ENCODE measurements at regions not wholly inside any gene's neighbourhood (a gene's known extent, or its start where the extent isn't known, plus 50 kb on each side); places are given as distances from the start of the nearest gene placed in this dataset.

DNA sequence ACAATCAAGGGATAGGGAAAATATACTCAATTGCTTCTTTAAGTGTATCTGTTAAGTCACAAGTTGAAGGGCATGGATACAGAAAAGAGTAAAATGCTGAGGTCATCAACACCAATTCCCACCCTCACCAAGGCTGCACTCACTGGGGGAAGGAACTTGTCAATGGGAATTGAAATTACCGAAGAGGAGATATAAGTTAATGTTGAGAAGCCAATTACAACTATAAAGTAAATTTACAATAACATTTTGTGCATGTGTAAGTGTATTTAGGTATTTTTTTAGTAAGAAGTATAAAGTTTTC, 255.1 kb upstream of the KCNIP4 start:
- Histone ChIP-seq H3K4me1 (ENCODE audit: control insufficient read depth, insufficient read depth, low read length) (no peaks in the 10 kb centered on the region), H3K4me3 (ENCODE audit: low read length) (no peak overlapping the region), H3K36me3 (ENCODE audit: control insufficient read depth, insufficient read depth, low read length) (no peaks in the 10 kb centered on the region), H3K9ac (ENCODE audit: extremely low read depth, low read length, poor library complexity, severe bottlenecking) (no peak overlapping the region), H3K27ac (ENCODE audit: low read depth, low read length) (no peak overlapping the region), H3K27me3 (ENCODE audit: control insufficient read depth, insufficient read depth, low read length, poor library complexity, severe bottlenecking) (no peaks in the 10 kb centered on the region), H3K9me3 (ENCODE audit: control insufficient read depth, low read length) (no peaks in the 10 kb centered on the region)
- no peak overlapping the region for H3K27ac Mint-ChIP-seq
- no peaks in the 10 kb centered on the region for H3K36me3 Mint-ChIP-seq (ENCODE audit: low read depth)
- no peak overlapping the region for H3K4me3 Mint-ChIP-seq
- H3K4me1 Mint-ChIP-seq: no peaks in the 10 kb centered on the region
- no peak for DNase-seq
- no peaks in the 10 kb centered on the region for H3K27me3 Mint-ChIP-seq (ENCODE audit: insufficient read depth)
- TF ChIP-seq, protein P1, sequence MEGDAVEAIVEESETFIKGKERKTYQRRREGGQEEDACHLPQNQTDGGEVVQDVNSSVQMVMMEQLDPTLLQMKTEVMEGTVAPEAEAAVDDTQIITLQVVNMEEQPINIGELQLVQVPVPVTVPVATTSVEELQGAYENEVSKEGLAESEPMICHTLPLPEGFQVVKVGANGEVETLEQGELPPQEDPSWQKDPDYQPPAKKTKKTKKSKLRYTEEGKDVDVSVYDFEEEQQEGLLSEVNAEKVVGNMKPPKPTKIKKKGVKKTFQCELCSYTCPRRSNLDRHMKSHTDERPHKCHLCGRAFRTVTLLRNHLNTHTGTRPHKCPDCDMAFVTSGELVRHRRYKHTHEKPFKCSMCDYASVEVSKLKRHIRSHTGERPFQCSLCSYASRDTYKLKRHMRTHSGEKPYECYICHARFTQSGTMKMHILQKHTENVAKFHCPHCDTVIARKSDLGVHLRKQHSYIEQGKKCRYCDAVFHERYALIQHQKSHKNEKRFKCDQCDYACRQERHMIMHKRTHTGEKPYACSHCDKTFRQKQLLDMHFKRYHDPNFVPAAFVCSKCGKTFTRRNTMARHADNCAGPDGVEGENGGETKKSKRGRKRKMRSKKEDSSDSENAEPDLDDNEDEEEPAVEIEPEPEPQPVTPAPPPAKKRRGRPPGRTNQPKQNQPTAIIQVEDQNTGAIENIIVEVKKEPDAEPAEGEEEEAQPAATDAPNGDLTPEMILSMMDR (conservative IDR thresholded peaks at IDR 0.05): no peak
- no peaks in the 10 kb centered on the region for H3K9me3 Mint-ChIP-seq
- WGBS, 2 experiments (ENCODE audit: insufficient coverage in 1 of 2, insufficient read length in 1 of 2): no CpG with 5 or more reads among the region's 1 CpG

DNA sequence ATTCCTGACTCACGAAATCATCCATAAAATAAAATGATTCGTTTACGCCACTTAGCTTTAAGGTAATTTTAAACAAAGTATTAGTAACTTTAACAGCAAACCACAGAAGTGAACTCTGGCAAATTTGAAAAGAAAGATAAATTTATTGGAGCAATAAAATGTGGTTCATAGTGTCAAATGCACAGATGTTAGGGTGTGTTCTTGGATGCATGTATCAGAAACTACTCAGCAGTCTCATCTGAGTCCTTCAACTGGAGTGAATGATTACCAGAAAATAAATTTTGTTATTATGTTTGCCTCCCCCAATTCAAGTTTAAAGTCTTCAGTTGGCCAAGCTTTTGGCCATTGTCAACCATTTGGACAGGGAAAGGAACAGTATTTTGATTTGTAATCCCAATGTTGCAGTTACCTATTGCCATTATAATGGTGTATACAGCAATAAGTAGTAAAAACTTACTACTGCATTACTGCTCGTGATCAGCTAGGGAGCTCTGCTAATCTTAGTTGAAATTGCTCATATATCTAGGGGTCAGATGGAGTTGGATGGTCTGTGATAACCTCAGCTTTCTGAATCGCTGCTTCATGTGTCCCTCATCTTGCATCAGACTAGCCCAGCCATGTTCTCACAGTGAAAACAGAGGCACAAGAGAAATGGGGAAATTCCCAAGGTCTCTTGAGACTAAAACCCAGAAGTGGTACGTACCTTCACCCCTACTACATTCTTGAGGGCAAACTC, 254.6 kb upstream of the KCNIP4 start:
- H3K27me3 ChIP-seq (ENCODE audit: control insufficient read depth, insufficient read depth, low read length, poor library complexity, severe bottlenecking): no peaks in the 10 kb centered on the region
- Mint-ChIP-seq H3K9me3 (no peaks in the 10 kb centered on the region), H3K27me3 (ENCODE audit: insufficient read depth) (no peaks in the 10 kb centered on the region), H3K27ac (no peak overlapping the region), H3K4me1 (no peaks in the 10 kb centered on the region), H3K4me3 (no peak overlapping the region), H3K36me3 (ENCODE audit: low read depth) (no peaks in the 10 kb centered on the region)
- no peaks in the 10 kb centered on the region for H3K4me1 ChIP-seq (ENCODE audit: control insufficient read depth, insufficient read depth, low read length)
- no peak for DNase-seq
- H3K4me3 ChIP-seq (ENCODE audit: low read length): no peak overlapping the region
- WGBS, 2 experiments (ENCODE audit: insufficient coverage in 1 of 2, insufficient read length in 1 of 2): 92 to 100% methylated on average over 1 to 6 of the region's 6 CpGs
- no peaks in the 10 kb centered on the region for H3K36me3 ChIP-seq (ENCODE audit: control insufficient read depth, insufficient read depth, low read length)
- no peaks in the 10 kb centered on the region for H3K9me3 ChIP-seq (ENCODE audit: control insufficient read depth, low read length)
- TF ChIP-seq, protein P1 (conservative IDR thresholded peaks at IDR 0.05): no peak
- H3K27ac ChIP-seq (ENCODE audit: low read depth, low read length): no peak overlapping the region
- no peak overlapping the region for H3K9ac ChIP-seq (ENCODE audit: extremely low read depth, low read length, poor library complexity, severe bottlenecking)

DNA sequence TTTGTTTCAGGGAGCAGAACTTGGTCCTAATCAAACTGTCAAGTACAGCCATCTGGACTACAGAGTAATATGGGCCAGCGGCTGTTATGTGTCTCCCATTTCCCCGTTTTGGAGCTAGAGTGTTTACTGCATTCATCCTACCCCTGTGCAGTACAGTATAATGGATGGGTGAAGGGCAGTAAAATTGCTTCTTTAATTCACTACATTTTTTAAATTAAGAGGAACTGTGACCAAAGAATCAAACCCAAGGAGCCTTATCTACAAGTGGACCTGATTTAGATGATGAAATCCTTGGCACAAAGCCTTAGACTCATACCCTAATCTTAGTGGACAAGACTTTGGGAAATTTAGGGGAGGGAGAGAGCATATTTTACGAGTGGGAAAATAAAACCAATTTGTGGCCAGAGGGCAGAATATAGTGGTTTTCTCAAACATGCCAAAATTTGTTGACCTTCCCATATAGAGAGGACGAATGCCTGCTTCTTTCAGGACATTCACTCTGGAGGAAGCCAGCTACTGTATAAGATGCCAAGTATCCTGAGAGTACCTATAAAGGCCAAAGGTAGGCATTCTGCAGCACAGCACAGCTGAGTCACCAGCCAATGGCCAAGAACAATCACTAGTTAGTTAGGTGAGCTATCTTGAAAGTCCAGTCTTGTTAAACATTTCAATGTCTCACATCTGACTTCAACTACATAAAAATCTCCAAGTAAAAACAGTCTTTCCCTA, 253.8 kb upstream of the KCNIP4 start:
- no peak overlapping the region for H3K27ac ChIP-seq (ENCODE audit: low read depth, low read length)
- TF ChIP-seq, protein P1 (conservative IDR thresholded peaks at IDR 0.05): no peak
- WGBS, 2 experiments (ENCODE audit: insufficient coverage in 1 of 2, insufficient read length in 1 of 2): 88 to 94% methylated on average over 2 to 4 of the region's 4 CpGs
- H3K9me3 ChIP-seq (ENCODE audit: control insufficient read depth, low read length): no peaks in the 10 kb centered on the region
- H3K36me3 ChIP-seq (ENCODE audit: control insufficient read depth, insufficient read depth, low read length): no peaks in the 10 kb centered on the region
- no peaks in the 10 kb centered on the region for H3K27me3 ChIP-seq (ENCODE audit: control insufficient read depth, insufficient read depth, low read length, poor library complexity, severe bottlenecking)
- H3K9ac ChIP-seq (ENCODE audit: extremely low read depth, low read length, poor library complexity, severe bottlenecking): no peak overlapping the region
- no peak overlapping the region for H3K27ac Mint-ChIP-seq
- no peaks in the 10 kb centered on the region for H3K4me1 ChIP-seq (ENCODE audit: control insufficient read depth, insufficient read depth, low read length)
- no peaks in the 10 kb centered on the region for H3K27me3 Mint-ChIP-seq (ENCODE audit: insufficient read depth)
- no peaks in the 10 kb centered on the region for H3K9me3 Mint-ChIP-seq
- no peaks in the 10 kb centered on the region for H3K36me3 Mint-ChIP-seq (ENCODE audit: low read depth)
- H3K4me3 ChIP-seq (ENCODE audit: low read length): no peak overlapping the region
- H3K4me3 Mint-ChIP-seq: no peak overlapping the region
- no peaks in the 10 kb centered on the region for H3K4me1 Mint-ChIP-seq
- DNase-seq: no peak

Measured in endodermal cell (in vitro differentiated cells).